ENCODE measurements at regions not wholly inside any gene's neighbourhood (a gene's known extent, or its start where the extent isn't known, plus 50 kb on each side); places are given as distances from the start of the nearest gene placed in this dataset.

DNA sequence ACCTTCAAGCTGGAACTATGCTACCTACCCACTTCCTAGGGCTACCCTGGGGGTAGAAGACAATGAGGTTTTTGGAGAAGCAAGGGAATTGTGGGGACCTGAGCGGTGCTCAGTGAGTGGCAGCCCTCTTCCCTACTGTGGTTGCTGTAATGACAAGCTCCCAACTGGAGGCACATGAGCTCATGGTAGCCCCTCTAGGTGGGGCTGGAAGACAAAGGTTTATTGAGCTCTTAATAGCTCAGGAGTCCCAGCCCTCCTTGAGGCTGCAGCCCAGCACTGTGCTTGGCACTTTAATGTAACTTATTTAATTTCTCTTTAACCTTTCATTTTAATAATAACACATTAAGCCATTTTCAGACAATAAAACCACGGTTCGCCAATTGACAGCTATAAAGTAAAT, 528.9 kb downstream of the OMA1 start:
- no peak for TF ChIP-seq CTCF (IDR thresholded peaks at IDR 0.05; ENCODE audit: control extremely low read depth, extremely low read depth, low read depth, missing control alignments)
- no peak for DNase-seq (ENCODE audit: extremely low spot score)
- ChIA-PET POLR2A (no interaction called here), CTCF (interaction anchor here (1.1 to 1.5 kb wide), 3 partner anchors 10 to 33 kb away, joined by 3 to 6 read pairs (median 3); no protein-coding TSS in a partner anchor)

DNA sequence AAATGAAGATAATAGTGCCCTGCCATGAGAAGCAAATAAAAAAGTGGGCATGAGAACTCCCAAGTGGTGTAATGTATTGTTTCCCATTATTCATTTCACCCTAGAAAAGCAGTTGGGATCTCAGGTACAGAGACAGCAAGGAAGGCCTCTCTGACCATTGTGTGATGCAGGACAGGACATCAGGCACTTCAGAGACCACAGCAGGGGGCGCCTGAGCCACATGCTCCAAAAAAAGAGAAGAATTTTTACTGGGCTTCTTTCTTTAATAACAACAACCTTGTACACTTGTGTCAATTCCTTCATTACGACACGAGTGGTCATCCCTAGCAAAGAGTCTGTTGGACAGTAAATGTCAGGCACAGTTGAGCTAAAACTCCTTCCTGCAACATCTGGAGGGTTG, 533.3 kb downstream of the OMA1 start:
- peak; percentile 1 for TF ChIP-seq CTCF (IDR thresholded peaks at IDR 0.05; ENCODE audit: control extremely low read depth, extremely low read depth, low read depth, missing control alignments)
- ChIA-PET CTCF (interaction anchor here (1.2 to 1.5 kb wide), 2 partner anchors 20 to 33 kb away, joined by 5 to 6 read pairs; no protein-coding TSS in a partner anchor), POLR2A (no interaction called here)
- no peak for DNase-seq (ENCODE audit: extremely low spot score)

DNA sequence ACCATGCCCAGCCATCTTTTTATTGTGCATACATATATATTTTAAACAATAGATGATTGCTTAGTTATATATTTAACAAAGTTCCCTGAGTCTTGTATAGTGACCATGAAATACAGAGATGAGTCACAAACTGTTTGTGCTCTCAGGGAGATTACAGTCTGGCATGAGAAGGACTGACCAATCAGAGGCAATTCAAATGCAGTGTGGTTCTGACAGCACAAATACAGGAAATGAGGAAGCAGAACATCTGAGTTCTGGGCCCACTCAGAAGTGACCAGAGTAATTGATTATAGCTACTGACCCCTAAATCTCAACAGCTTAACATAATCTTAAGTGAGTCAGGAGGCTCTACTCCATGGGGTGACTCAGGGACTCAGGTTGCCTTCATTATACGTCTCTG, 534.5 kb downstream of the OMA1 start:
- DNase-seq (ENCODE audit: extremely low spot score), result no peak
- ChIA-PET CTCF (no interaction called here), POLR2A (no interaction called here)
- TF ChIP-seq CTCF (IDR thresholded peaks at IDR 0.05; ENCODE audit: control extremely low read depth, extremely low read depth, low read depth, missing control alignments), result no peak

GRCh38 chr1:58006421-58007046, 540.0 kb downstream of the OMA1 start:
- no peak for TF ChIP-seq CTCF (IDR thresholded peaks at IDR 0.05; ENCODE audit: control extremely low read depth, extremely low read depth, low read depth, missing control alignments)
- ChIA-PET POLR2A (no interaction called here), CTCF (no interaction called here)
- no peak for DNase-seq (ENCODE audit: extremely low spot score)

DNA sequence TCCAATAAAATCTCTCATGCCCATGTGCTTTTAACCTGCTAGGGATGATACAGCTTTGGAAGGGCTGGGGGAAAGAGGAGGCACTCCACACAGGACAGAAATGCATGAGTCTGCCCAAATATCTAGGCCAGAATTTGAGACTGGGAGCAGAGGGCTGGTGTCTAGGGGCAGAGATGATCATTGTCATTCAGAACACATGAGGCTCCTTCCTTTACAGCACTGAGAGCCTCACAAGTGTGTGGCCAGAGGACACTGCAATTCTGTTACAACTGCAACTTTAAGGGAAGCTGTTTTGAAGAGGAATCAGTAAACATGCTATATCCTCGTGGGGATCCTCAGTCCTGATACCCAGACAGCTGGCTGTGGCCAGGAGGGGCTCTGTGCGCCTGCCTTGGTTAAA, 541.3 kb downstream of the OMA1 start:
- CTCF ChIA-PET, result no interaction called here
- TF ChIP-seq CTCF (IDR thresholded peaks at IDR 0.05; ENCODE audit: control extremely low read depth, extremely low read depth, low read depth, missing control alignments), result no peak
- DNase-seq (ENCODE audit: extremely low spot score), result no peak
- POLR2A ChIA-PET, result no interaction called here

- no peak for DNase-seq (ENCODE audit: extremely low spot score)
- TF ChIP-seq CTCF (IDR thresholded peaks at IDR 0.05; ENCODE audit: control extremely low read depth, extremely low read depth, low read depth, missing control alignments), result no peak
- ChIA-PET POLR2A (no interaction called here), CTCF (interaction anchor here (0.8 kb wide), 1 partner anchor 29 kb away, joined by 3 read pairs; no protein-coding TSS in a partner anchor)
These were observed 542.5 kb downstream of the OMA1 start for GRCh38 chr1:58003988-58004387.

All from GM10248 (cell line).